ENCODE measurements at regions not wholly inside any gene's neighbourhood (a gene's known extent, or its start where the extent isn't known, plus 50 kb on each side); places are given as distances from the start of the nearest gene placed in this dataset.
"Not testable (repeated sequence)": the region's sequence is repeated elsewhere in the genome, so short reads cannot be mapped to it uniquely, and the experiment has no call there.

- no peak overlapping the region for H3K9ac ChIP-seq (ENCODE audit: low read depth in 1 of 2, low read length in 2 of 2)
- no peaks in the 10 kb centered on the region for H3K4me1 ChIP-seq (ENCODE audit: control insufficient read depth in 1 of 2, insufficient read depth in 2 of 2, low read length in 2 of 2)
- H3K4me3 ChIP-seq (ENCODE audit: low read depth in 1 of 2, low read length in 2 of 2), result no peak overlapping the region
- H3K27ac ChIP-seq (ENCODE audit: low read depth, low read length), result no peak overlapping the region
- no peaks in the 10 kb centered on the region for H3K9me3 ChIP-seq (ENCODE audit: control insufficient read depth in 1 of 2, low read length in 2 of 2)
- no peaks in the 10 kb centered on the region for H3K36me3 ChIP-seq (ENCODE audit: control insufficient read depth in 1 of 2, insufficient read depth in 2 of 2, low read length in 2 of 2)
- no peaks in the 10 kb centered on the region for H3K27me3 ChIP-seq (ENCODE audit: control insufficient read depth in 1 of 2, insufficient read depth in 2 of 2, low read length in 2 of 2)
Measured at GRCh38 chr5:6106756-6107155, 271.6 kb downstream of the MED10 start.

GRCh38 chr5:6105320-6105719 lies 273.0 kb downstream of the MED10 start:
- Histone ChIP-seq H3K9me3 (ENCODE audit: control insufficient read depth in 1 of 2, low read length in 2 of 2) (no peaks in the 10 kb centered on the region), H3K27ac (ENCODE audit: low read depth, low read length) (no peak overlapping the region), H3K4me3 (ENCODE audit: low read depth in 1 of 2, low read length in 2 of 2) (no peak overlapping the region)

GRCh38 chr5:6096101-6096500 lies 282.2 kb downstream of the MED10 start:
- H3K4me3 ChIP-seq (ENCODE audit: low read depth in 1 of 2, low read length in 2 of 2), result no peak overlapping the region
- no peaks in the 10 kb centered on the region for H3K27me3 ChIP-seq (ENCODE audit: control insufficient read depth in 1 of 2, insufficient read depth in 2 of 2, low read length in 2 of 2)
- no peak overlapping the region for H3K9ac ChIP-seq (ENCODE audit: low read depth in 1 of 2, low read length in 2 of 2)
- no peak overlapping the region for H3K27ac ChIP-seq (ENCODE audit: low read depth, low read length)
- no peaks in the 10 kb centered on the region for H3K4me1 ChIP-seq (ENCODE audit: control insufficient read depth in 1 of 2, insufficient read depth in 2 of 2, low read length in 2 of 2)
- H3K36me3 ChIP-seq (ENCODE audit: control insufficient read depth in 1 of 2, insufficient read depth in 2 of 2, low read length in 2 of 2), result no peaks in the 10 kb centered on the region
- H3K9me3 ChIP-seq (ENCODE audit: control insufficient read depth in 1 of 2, low read length in 2 of 2), result no peaks in the 10 kb centered on the region

More at GRCh38 chr5:6105320-6105719, 273.0 kb downstream of the MED10 start:
- H3K4me1 ChIP-seq (ENCODE audit: control insufficient read depth in 1 of 2, insufficient read depth in 2 of 2, low read length in 2 of 2), result no peaks in the 10 kb centered on the region
- no peaks in the 10 kb centered on the region for H3K27me3 ChIP-seq (ENCODE audit: control insufficient read depth in 1 of 2, insufficient read depth in 2 of 2, low read length in 2 of 2)
- H3K9ac ChIP-seq (ENCODE audit: low read depth in 1 of 2, low read length in 2 of 2), result no peak overlapping the region
- H3K36me3 ChIP-seq (ENCODE audit: control insufficient read depth in 1 of 2, insufficient read depth in 2 of 2, low read length in 2 of 2), result no peaks in the 10 kb centered on the region

- H3K9me3 ChIP-seq (ENCODE audit: control insufficient read depth in 1 of 2, low read length in 2 of 2); H3K27me3 ChIP-seq (ENCODE audit: control insufficient read depth in 1 of 2, insufficient read depth in 2 of 2, low read length in 2 of 2); H3K4me1 ChIP-seq (ENCODE audit: control insufficient read depth in 1 of 2, insufficient read depth in 2 of 2, low read length in 2 of 2); H3K27ac ChIP-seq (ENCODE audit: low read depth, low read length); H3K36me3 ChIP-seq (ENCODE audit: control insufficient read depth in 1 of 2, insufficient read depth in 2 of 2, low read length in 2 of 2); H3K9ac ChIP-seq (ENCODE audit: low read depth in 1 of 2, low read length in 2 of 2); H3K4me3 ChIP-seq (ENCODE audit: low read depth in 1 of 2, low read length in 2 of 2): not testable (repeated sequence)
Measured at GRCh38 chr5:6094180-6094579, 284.2 kb downstream of the MED10 start.

- Histone ChIP-seq H3K9me3 (ENCODE audit: control insufficient read depth in 1 of 2, low read length in 2 of 2) (no peaks in the 10 kb centered on the region), H3K4me3 (ENCODE audit: low read depth in 1 of 2, low read length in 2 of 2) (no peak overlapping the region), H3K9ac (ENCODE audit: low read depth in 1 of 2, low read length in 2 of 2) (no peak overlapping the region), H3K4me1 (ENCODE audit: control insufficient read depth in 1 of 2, insufficient read depth in 2 of 2, low read length in 2 of 2) (no peaks in the 10 kb centered on the region), H3K27ac (ENCODE audit: low read depth, low read length) (no peak overlapping the region), H3K27me3 (ENCODE audit: control insufficient read depth in 1 of 2, insufficient read depth in 2 of 2, low read length in 2 of 2) (no peaks in the 10 kb centered on the region), H3K36me3 (ENCODE audit: control insufficient read depth in 1 of 2, insufficient read depth in 2 of 2, low read length in 2 of 2) (no peaks in the 10 kb centered on the region)
Measured at GRCh38 chr5:6090838-6091237, 287.5 kb downstream of the MED10 start.

GRCh38 chr5:6090079-6090654 lies 288.2 kb downstream of the MED10 start:
- no peaks in the 10 kb centered on the region for H3K9me3 ChIP-seq (ENCODE audit: control insufficient read depth in 1 of 2, low read length in 2 of 2)
- H3K27ac ChIP-seq (ENCODE audit: low read depth, low read length), result no peak overlapping the region
- H3K4me3 ChIP-seq (ENCODE audit: low read depth in 1 of 2, low read length in 2 of 2), result no peak overlapping the region
- H3K36me3 ChIP-seq (ENCODE audit: control insufficient read depth in 1 of 2, insufficient read depth in 2 of 2, low read length in 2 of 2), result no peaks in the 10 kb centered on the region
- no peaks in the 10 kb centered on the region for H3K27me3 ChIP-seq (ENCODE audit: control insufficient read depth in 1 of 2, insufficient read depth in 2 of 2, low read length in 2 of 2)
- H3K4me1 ChIP-seq (ENCODE audit: control insufficient read depth in 1 of 2, insufficient read depth in 2 of 2, low read length in 2 of 2), result no peaks in the 10 kb centered on the region
- H3K9ac ChIP-seq (ENCODE audit: low read depth in 1 of 2, low read length in 2 of 2), result no peak overlapping the region

- no peaks in the 10 kb centered on the region for H3K36me3 ChIP-seq (ENCODE audit: control insufficient read depth in 1 of 2, insufficient read depth in 2 of 2, low read length in 2 of 2)
- H3K9me3 ChIP-seq (ENCODE audit: control insufficient read depth in 1 of 2, low read length in 2 of 2), result no peaks in the 10 kb centered on the region
- H3K4me1 ChIP-seq (ENCODE audit: control insufficient read depth in 1 of 2, insufficient read depth in 2 of 2, low read length in 2 of 2), result no peaks in the 10 kb centered on the region
- H3K9ac ChIP-seq (ENCODE audit: low read depth in 1 of 2, low read length in 2 of 2), result no peak overlapping the region
- no peak overlapping the region for H3K27ac ChIP-seq (ENCODE audit: low read depth, low read length)
- H3K4me3 ChIP-seq (ENCODE audit: low read depth in 1 of 2, low read length in 2 of 2), result no peak overlapping the region
- H3K27me3 ChIP-seq (ENCODE audit: control insufficient read depth in 1 of 2, insufficient read depth in 2 of 2, low read length in 2 of 2), result no peaks in the 10 kb centered on the region
Measured at GRCh38 chr5:6088706-6089105, 289.6 kb downstream of the MED10 start.

GRCh38 chr5:6087576-6087975 lies 290.8 kb downstream of the MED10 start:
- H3K9me3 ChIP-seq (ENCODE audit: control insufficient read depth in 1 of 2, low read length in 2 of 2), result no peaks in the 10 kb centered on the region
- H3K27ac ChIP-seq (ENCODE audit: low read depth, low read length), result no peak overlapping the region
- no peak overlapping the region for H3K9ac ChIP-seq (ENCODE audit: low read depth in 1 of 2, low read length in 2 of 2)
- no peaks in the 10 kb centered on the region for H3K27me3 ChIP-seq (ENCODE audit: control insufficient read depth in 1 of 2, insufficient read depth in 2 of 2, low read length in 2 of 2)
- no peaks in the 10 kb centered on the region for H3K4me1 ChIP-seq (ENCODE audit: control insufficient read depth in 1 of 2, insufficient read depth in 2 of 2, low read length in 2 of 2)
- no peak overlapping the region for H3K4me3 ChIP-seq (ENCODE audit: low read depth in 1 of 2, low read length in 2 of 2)
- no peaks in the 10 kb centered on the region for H3K36me3 ChIP-seq (ENCODE audit: control insufficient read depth in 1 of 2, insufficient read depth in 2 of 2, low read length in 2 of 2)

- H3K9ac ChIP-seq (ENCODE audit: low read depth in 1 of 2, low read length in 2 of 2), result no peak overlapping the region
- no peak overlapping the region for H3K27ac ChIP-seq (ENCODE audit: low read depth, low read length)
- no peaks in the 10 kb centered on the region for H3K4me1 ChIP-seq (ENCODE audit: control insufficient read depth in 1 of 2, insufficient read depth in 2 of 2, low read length in 2 of 2)
- H3K9me3 ChIP-seq (ENCODE audit: control insufficient read depth in 1 of 2, low read length in 2 of 2), result no peaks in the 10 kb centered on the region
- no peaks in the 10 kb centered on the region for H3K36me3 ChIP-seq (ENCODE audit: control insufficient read depth in 1 of 2, insufficient read depth in 2 of 2, low read length in 2 of 2)
- H3K4me3 ChIP-seq (ENCODE audit: low read depth in 1 of 2, low read length in 2 of 2), result no peak overlapping the region
- no peaks in the 10 kb centered on the region for H3K27me3 ChIP-seq (ENCODE audit: control insufficient read depth in 1 of 2, insufficient read depth in 2 of 2, low read length in 2 of 2)
Measured at GRCh38 chr5:6086871-6087270, 291.5 kb downstream of the MED10 start.

- H3K9me3 ChIP-seq (ENCODE audit: control insufficient read depth in 1 of 2, low read length in 2 of 2), result no peaks in the 10 kb centered on the region
- H3K4me1 ChIP-seq (ENCODE audit: control insufficient read depth in 1 of 2, insufficient read depth in 2 of 2, low read length in 2 of 2), result no peaks in the 10 kb centered on the region
- no peaks in the 10 kb centered on the region for H3K27me3 ChIP-seq (ENCODE audit: control insufficient read depth in 1 of 2, insufficient read depth in 2 of 2, low read length in 2 of 2)
- no peak overlapping the region for H3K4me3 ChIP-seq (ENCODE audit: low read depth in 1 of 2, low read length in 2 of 2)
- H3K9ac ChIP-seq (ENCODE audit: low read depth in 1 of 2, low read length in 2 of 2), result no peak overlapping the region
- no peaks in the 10 kb centered on the region for H3K36me3 ChIP-seq (ENCODE audit: control insufficient read depth in 1 of 2, insufficient read depth in 2 of 2, low read length in 2 of 2)
- no peak overlapping the region for H3K27ac ChIP-seq (ENCODE audit: low read depth, low read length)
Measured at GRCh38 chr5:6085341-6085860, 292.9 kb downstream of the MED10 start.

- H3K4me1 ChIP-seq (ENCODE audit: control insufficient read depth in 1 of 2, insufficient read depth in 2 of 2, low read length in 2 of 2), result no peaks in the 10 kb centered on the region
- H3K36me3 ChIP-seq (ENCODE audit: control insufficient read depth in 1 of 2, insufficient read depth in 2 of 2, low read length in 2 of 2), result no peaks in the 10 kb centered on the region
- H3K4me3 ChIP-seq (ENCODE audit: low read depth in 1 of 2, low read length in 2 of 2), result no peak overlapping the region
- H3K27me3 ChIP-seq (ENCODE audit: control insufficient read depth in 1 of 2, insufficient read depth in 2 of 2, low read length in 2 of 2), result no peaks in the 10 kb centered on the region
- H3K9ac ChIP-seq (ENCODE audit: low read depth in 1 of 2, low read length in 2 of 2), result no peak overlapping the region
- no peak overlapping the region for H3K27ac ChIP-seq (ENCODE audit: low read depth, low read length)
- no peaks in the 10 kb centered on the region for H3K9me3 ChIP-seq (ENCODE audit: control insufficient read depth in 1 of 2, low read length in 2 of 2)
Measured at GRCh38 chr5:6084836-6085235, 293.5 kb downstream of the MED10 start.

All from duodenal mucosa (tissue), 2 donors.